Stimulated activated CD4-positive, alpha-beta T cell treated with anti-CD3 and anti-CD28 coated beads, Interleukin-4, amount 100 ng/mL, for 48 hours (primary cell): ENCODE measurements at regions not wholly inside any gene's neighbourhood (a gene's known extent, or its start where the extent isn't known, plus 50 kb on each side); places are given as distances from the start of the nearest gene placed in this dataset.
"Not testable (repeated sequence)": the region's sequence is repeated elsewhere in the genome, so short reads cannot be mapped to it uniquely, and the experiment has no call there.

ENCODE experiments used
- DNase-seq, 2 donors: peaks; one replicate each; pipeline ENCODE4 v3.0.0-alpha.2; 2020; ENCODE audit warnings: low read depth in 2 of 2

DNA sequence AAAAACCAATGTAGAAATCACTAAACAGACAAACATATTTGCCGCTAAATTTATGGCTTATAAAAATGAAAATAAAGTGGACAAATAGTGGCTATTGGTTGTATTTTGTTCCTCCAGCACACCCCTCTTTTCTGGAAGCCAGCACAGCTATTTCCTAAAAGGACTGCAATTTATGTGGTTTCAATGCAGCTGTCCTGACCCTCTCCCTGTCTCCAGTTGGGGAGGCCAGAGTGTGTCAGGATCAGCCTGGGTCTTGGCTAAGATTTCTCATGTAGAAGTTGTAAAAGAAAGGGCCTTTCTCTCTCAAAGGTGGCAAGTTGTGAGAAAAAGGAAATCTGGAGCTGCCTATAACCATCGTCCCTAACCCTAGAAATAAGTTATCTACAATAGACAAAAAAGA is 165.6 kb downstream of the ALDH8A1 start:
- no peak for DNase-seq

DNA sequence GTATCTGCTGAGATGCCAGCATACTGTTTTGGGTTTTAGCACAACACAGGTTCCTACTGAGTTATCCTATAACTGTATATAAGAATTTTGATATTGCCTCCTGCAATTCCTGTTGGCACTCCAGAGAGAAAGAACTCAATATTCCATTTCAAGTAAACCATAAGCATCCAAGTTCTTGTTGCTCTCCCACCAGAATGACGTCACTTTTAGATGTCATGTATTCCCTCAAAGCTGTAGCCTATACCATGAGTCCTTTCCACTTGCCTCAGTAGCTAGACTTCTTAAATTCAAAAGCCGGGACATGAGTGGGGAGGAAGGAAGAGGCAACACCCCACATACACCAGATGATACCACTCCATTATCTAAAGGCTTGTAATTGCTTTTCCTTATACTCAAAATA is 171.5 kb downstream of the ALDH8A1 start:
- DNase-seq = no peak

DNA sequence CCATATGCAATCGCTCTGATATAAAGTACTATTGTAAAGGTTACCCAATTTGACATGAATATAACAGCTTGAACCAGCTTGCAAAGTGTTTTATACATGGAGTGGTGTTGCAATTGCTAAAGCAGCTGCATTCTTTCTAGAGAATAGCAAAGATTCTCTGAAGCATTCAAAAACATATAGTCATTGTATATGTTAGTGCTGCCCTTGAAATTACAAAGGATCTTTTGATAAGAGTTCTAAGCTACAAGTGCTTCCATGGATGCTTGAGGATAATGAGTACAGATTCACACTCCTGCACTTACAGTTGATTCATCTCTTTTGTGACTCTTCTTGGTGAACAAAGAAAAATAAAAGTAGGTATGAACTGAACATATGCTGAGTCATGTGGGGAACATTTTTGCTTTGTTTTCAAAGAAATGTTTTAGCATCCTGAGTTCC is 175.7 kb downstream of the ALDH8A1 start:
- DNase-seq = no peak

DNA sequence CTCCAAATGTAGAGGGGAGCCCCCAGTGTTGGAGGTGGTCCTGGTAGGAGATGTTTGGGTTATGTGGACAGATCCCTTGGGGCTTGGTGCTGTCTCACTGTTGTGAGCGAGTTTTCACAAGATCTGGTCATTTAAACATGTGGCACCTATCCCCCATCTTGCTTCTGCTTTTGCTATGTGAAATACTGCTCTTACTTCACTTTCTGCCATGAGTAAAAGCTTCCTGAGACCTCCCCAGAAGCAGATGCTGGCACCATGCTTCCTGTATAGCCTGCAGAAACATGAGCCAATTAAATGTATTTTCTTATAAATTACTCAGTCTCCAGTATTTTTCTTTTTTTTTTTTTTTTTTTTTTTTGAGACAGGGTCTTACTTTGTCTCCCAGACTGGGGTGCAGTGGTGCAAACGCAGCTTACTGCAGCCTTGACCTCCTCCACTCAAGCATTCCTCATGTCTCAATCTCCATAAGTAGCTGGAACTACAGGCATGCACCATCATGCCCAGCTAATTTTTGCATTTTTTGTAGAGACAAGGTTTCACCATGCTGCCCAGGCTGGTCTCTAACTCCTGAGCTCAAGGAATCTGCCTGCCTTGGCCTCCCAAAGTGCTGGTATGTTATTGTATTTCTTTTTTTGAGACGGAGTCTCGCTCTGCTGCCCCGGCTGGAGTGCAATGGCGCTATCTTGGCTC is 177.1 kb downstream of the ALDH8A1 start:
- DNase-seq = no peak

DNA sequence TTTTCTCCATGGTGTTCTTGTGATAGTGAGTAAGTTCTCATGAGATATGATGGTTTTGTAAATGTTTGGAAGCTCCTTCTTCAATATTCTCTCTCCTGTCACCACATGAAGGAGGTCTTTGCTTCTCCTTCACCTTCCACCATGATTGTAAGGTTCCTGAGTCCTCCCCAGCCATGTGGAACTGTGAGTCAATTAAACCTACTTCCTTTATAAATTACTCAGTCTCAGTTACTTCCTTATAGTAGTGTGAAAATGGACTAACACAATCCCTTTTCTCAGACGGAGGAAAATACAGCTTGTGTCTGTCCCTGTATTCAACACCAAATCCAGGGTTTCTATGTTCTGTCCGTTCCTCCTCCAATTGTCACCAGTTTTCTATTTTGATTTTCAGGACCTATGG is 181.0 kb downstream of the ALDH8A1 start:
- DNase-seq = no peak

DNA sequence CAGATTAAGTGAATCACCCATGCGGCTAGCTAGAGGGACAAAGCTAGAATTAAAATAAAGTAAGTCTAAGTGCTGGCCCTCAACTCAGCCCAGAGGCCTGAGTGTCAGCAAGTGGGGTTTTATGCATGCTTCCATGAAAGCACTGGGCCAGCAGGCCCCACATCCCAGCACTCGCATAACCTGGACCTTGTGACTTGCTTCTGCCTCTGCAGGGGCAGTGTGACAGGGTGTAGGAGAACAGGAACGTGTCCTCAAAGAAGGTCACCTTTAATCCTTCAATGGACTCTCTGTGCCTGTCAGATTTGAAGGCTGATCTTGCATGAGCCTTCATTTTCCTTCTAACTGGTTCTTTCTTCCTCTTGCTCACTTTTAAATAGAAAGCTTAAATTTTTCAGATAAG is 183.4 kb downstream of the ALDH8A1 start:
- DNase-seq = no peak

DNA sequence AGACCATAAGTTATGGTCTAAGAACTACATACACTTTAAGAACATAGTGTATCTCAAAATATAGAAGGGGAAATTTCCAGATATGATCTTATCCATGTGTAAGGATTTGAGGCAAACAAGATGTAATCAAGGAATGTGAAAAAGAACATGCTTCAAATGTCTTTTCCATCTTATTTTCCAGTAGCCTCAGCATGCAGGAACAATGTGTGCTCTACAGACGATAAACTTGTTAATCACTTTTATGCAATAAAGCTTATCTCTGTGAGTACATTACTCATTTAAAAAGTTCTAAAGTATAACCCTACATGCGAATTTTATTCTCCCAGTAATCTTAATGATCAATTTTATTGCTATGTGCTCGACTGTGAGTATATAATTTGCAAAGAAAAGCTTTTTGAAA is 185.2 kb downstream of the ALDH8A1 start:
- no peak for DNase-seq

DNA sequence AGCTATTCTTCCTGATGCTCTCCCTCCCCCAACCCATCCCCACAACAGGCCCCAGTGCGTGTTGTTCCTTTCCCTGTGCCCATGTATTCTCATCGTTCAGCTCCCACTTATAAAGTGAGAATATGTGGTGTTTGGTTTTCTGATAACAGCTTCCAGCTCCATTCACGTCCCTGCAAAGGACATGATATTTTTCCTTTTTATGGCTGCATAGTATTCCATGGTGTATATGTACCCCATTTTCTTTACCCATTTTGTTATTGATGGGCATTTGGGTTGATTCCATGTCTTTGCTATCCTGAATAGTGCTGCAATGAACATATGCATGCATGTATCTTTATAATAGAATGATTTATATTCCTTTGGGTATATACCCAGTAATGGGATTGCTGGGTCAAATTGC is 186.3 kb downstream of the ALDH8A1 start:
- not testable (repeated sequence) for DNase-seq

DNA sequence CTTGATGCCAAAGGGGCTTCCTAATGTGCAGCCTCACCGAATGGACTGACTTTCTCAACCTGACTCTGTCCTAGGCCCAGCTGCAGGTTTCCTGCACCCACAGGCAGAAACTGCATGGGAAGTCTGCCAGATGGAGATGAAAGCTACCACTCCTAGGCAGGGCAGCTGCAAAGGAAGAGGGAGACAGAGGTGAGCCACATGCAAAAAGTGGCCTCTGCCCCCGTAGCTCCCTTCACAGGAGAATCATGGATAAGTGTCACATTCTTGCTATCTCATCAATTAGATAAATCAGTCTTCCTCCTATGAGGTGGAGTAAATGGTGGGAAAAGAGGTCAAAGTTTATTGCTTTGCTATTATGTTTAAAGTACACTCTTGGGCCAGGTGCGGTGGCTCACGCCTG is 191.3 kb downstream of the ALDH8A1 start:
- no peak for DNase-seq

DNA sequence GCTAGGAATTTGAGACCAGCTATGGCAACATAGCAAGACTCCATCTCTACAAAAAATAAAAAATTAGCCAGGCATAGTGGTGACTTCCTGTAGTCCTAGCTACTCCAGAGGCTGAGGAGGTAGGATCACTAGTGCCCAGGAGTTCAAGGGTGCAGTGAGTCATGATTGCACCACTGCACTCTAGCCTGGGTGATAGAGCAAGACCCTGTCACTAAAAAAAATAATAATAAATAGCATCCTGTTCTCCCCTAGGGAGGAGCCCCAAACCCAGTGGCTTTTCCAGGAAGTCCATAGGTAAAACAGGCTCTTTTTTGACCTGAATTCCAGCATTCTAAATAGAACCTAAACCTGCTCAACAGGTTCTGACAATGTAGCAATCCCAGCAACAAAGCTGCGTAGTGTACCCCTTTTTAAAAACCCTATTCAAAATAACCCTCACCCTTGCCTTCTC is 192.0 kb downstream of the ALDH8A1 start:
- no peak for DNase-seq

DNA sequence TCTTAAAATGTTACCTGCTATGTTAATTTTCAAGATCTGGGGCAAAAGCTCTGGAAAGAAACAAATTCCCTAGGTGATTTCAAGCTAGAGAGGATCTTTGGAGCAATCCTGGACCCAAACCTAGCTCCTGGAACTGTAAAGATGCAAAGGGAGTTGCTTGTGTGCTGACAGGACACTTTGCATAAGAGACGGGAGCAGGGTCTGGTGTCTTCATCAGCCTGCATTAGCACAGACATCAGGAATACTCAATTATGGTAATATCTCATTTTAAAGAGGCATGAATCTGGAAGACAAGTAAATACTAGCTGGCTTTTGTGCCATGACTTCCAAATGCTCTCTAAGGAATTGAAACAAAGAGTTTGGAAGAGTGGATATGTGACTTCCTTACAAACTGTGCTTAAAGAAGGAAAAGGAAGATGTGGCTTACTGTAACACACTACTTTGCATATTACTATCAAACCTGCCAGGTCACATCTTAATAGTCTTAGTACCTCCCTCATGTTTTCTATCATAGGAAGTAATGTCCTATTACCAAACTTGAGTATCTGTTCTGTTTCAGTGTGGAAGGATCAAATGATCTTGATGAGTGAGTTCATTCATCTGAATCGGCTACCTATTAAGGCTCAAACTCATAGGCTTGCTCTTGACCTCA is 193.4 kb downstream of the ALDH8A1 start:
- no peak for DNase-seq

DNA sequence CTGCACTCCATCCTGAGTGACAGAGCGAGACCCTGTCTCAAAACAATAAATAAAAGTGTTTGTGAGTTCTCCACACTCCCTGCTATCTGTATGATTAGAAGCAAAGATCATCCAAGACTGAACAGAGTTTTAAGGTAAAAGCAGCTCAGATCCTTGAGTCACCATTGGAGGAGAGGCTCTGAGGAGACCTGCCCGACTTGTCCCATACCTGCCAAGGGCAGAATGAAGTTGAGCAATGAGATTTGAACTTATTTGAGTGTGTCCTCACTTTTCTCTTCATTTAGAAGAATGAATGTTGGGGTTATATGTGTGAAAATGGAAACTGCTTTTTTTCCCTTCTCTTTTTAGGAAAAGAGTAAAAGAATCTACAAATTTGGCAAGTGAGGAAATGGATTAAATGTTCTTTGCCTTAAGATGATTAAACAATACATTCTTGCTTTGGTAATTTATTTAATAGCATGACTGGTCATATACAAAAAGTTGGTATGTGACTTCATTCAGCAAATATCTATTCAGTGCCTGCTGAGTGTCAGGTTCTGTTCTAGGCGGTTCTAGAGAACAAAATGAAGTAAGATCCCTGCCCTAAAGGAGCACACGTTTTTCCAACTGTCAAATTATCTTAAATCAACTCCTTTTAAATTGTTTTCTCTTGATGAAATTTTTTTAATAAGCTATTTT is 195.7 kb downstream of the ALDH8A1 start:
- no peak for DNase-seq

DNA sequence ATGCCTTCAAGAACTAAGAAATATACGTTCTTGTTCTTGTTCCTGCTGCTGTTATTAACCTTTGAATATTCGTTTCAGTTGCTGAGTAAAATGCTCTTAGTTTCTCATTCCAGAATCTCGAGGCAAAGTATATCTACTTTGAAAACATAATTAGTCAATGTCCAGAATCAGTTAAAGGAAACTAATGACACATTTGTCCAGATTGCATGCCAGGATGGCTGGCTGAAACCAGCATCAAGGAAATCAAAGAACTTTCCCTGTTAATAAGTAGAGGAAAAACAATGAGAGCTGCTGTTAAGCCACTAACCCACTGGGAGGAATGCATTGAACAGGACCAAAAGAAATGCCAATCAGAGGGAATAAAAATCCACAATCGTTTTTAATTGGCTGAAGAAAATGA is 196.9 kb downstream of the ALDH8A1 start:
- DNase-seq = no peak

DNA sequence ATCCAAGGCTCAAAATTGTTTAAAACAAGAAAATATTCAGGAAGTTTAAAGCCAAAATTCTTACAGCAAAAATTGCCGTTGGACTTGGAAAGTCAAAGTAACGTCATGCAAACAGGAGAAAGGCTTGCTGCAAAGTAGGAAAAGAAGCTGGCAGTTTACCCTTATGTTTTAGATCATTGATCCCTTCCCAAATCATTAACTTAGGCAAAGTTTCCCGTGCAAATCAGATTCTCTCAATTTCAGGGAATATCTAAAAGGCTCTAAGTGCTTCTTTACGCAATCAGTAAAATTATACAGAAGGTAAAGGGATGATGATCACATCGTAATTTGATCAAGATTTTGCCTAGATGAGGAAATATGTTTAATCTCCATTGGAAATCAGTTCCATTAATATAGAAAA is 197.5 kb downstream of the ALDH8A1 start:
- DNase-seq = no peak

DNA sequence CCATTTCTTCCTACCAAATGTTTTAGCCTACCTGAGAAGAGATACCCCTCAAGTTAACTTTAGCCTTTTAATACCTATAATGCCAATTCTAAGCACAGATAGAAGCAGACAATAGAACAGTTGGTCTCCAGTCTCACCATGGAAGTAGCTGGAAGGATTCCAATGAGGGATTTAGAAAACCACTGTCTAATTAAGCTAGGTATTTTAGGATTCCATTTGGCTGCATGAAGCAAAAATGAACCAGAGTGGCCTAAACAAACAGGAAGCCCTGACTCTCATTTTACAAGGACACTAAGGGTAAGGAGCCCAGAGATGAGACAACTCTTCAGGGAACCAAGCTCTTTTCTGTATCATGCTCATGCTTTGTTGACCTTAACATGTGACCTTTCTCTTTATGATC is 199.2 kb downstream of the ALDH8A1 start:
- no peak for DNase-seq

DNA sequence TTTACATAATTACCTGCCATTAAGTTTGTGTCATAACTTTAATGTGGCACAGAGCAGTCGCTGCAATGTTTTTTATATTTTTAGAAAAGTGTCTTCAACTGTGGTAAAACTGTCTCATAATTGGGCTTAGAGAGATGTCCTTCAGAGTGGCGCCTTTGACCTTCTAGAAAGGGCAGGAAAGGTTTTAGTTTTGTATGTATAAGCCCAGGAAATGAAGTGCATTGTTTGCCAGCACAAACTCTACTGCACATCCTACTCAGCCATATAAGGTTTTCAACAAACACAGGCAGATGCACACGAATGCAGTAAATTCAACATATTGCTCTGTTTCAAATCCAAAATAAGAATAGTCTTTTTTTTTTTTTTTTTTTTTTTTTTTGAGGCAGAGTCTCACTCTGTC is 201.4 kb downstream of the ALDH8A1 start:
- DNase-seq = no peak

DNA sequence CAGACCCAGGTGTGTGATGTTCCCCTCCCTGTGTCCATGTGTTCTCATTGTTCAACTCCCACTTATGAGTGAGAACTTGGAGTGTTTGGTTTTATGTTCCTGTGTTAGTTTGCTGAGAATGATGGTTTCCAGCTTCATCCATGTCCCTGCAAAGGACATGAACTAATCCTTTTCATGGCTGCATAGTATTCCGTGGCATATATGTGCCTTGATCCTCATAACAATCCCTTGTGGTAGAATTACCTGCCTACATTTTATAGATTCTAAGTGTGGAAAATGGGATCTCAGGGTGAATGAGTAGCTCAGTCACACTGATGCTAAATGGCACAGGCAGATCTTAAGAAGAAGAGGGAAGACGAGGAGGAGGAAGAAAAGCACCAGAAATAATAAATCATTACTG is 202.7 kb downstream of the ALDH8A1 start:
- not testable (repeated sequence) for DNase-seq

DNA sequence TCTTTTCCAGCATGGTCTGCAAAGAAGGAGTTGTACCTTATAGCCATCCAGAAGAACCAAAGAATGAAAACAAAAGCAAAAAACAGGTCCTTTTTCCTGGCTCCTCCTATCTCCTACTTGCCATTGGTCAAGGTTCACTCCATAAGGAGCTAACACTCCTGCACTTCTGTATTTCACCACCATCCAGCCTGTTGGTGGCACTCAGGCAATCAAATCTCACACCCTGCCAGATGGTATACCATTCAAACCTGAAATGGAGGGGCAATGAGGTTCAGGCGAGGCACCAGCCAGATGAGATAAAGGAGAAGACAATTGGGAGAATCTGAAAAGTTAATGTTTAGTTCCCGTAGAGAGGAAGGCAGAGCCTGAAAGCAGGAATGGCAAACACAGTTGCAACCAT is 203.8 kb downstream of the ALDH8A1 start:
- DNase-seq = no peak

DNA sequence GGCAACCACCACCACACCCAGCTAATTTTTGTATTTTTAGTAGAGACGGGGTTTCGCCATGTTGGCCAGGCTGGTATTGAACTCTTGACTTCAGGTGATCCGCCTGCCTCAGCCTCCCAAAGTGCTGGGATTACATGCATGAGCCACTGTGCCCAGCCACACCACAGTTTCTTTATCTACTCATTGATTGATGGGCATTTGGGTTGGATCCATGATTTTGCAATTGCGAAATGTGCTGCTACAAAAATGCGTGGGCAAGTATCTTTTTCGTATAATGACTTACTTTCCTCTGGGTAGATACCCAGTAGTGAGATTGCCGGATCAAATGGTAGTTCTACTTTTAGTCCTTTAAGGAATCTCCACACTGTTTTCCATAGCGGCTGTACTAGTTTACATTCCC is 204.7 kb downstream of the ALDH8A1 start:
- not testable (repeated sequence) for DNase-seq

DNA sequence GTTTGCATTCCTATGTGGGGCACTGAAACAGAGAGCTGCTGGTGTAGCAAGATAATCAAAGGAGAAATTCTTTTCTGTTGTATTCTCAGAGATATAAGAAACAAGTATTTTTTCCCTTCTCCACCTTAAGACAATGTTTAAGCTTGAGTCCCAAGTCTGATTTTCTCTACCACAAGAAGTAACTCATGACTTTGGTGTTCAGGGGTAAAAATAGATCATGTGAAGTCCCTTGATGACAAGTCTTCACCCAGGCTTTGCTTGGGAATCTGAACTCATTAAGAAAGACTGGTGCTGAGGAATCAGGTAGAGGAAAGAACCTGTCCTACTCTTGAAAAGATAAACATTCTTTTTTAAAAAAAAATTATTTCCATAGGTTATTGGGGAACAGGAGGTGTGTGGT is 205.6 kb downstream of the ALDH8A1 start:
- DNase-seq = no peak

DNA sequence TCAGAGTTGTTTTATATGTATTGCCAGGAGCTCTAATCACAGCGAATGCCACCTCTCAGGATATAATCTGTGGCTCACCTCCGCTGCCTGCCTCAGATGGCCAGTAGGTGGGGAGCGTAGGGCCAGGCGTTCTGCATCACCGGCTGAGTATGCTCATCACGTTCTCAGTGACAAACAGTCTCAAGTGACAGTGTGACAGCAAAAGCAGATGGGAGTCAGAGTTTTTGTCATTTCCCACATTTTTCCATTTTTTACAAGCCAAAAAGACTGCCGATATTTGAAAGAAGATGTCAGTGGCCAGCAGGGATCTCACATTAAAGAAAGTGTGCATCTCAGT is 208.7 kb downstream of the ALDH8A1 start:
- DNase-seq = no peak

DNA sequence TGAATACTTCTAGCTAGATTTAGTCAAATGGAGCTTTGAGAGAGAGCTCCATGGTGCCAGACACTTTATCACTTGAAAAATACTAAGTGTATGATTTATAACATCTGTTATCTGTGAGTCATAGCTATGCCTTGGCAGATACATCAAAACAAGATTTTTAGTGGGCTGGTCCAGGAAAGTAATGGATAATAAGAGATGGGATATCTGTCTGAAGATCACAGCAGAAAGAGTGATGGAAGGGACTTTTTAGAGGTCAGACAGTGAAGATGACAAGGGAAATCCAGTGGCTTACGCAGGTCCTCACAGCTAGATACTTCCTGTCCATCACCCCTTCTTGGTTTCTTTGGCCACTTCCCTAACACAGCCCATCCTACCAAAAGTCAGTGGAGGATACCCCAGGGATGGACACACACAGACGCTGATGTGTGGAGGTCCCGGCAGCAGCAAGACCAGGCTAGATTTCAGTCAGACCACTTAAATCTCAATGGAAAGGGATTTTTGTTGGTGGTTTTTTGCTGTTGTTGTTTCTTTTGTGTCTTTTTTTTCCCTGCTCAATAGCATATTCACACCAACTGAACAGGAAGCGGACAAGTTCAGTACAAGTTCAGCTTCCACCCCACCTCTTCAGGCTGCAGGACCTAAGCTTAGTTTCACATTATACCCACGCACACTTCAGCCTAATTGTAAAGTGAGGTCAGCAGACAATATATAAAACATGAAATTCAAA is 209.3 kb downstream of the ALDH8A1 start:
- DNase-seq = no peak

DNA sequence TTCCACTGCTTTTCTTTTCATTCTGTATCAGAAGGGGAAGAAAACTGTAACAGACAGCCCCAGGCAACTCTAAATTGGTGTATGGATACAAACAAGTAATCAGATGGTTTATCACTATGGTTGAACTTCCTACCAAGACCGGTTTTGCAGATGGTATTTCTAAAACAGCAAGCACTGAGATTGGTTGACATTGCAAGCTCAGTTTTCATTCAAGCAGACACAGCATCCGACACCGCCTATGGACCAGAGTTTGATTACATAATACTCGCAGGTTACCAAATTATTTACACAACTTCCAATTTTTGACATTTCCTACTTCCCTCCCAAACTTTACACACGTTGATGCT is 209.9 kb downstream of the ALDH8A1 start:
- no peak for DNase-seq
